DND-41 (cell line): ENCODE measurements at regions not wholly inside any gene's neighbourhood (a gene's known extent, or its start where the extent isn't known, plus 50 kb on each side); places are given as distances from the start of the nearest gene placed in this dataset.

ENCODE experiments used
- ATAC-seq: fragments of 200-7000 bp; cut with Tn5 transposase; 3 replicates; pipeline ENCODE4 v1.9.1; 2021; ENCODE audit warnings: low read depth; ENCODE audit not compliant: insufficient read depth
- DNase-seq: peaks from one replicate; pipeline ENCODE4 v3.0.0-alpha.2; 2020
- H2AFZ ChIP-seq: 2 replicates; pipeline ENCODE4 v1.6.0; 2012; ENCODE audit warnings: low read depth, low read length
- H3K27ac ChIP-seq: 2 replicates; pipeline ENCODE4 v1.5.1; 2012; ENCODE audit warnings: low read length, inconsistent platforms
- H3K27me3 ChIP-seq: fragments of 200-600 bp; sonication (generic); 2 replicates; pipeline ENCODE4 v1.6.0; 2012; ENCODE audit warnings: low read length, mild to moderate bottlenecking, inconsistent platforms; ENCODE audit not compliant: insufficient read depth, poor library complexity
- H3K36me3 ChIP-seq: 2 replicates; pipeline ENCODE4 v1.5.1; 2012; ENCODE audit warnings: low read length, inconsistent platforms; ENCODE audit not compliant: insufficient read depth
- H3K4me1 ChIP-seq: 2 replicates; pipeline ENCODE4 v1.5.1; 2012; ENCODE audit warnings: mild to moderate bottlenecking, low read length; ENCODE audit not compliant: insufficient read depth
- H3K4me2 ChIP-seq: 2 replicates; pipeline ENCODE4 v1.6.0; 2012; ENCODE audit warnings: mild to moderate bottlenecking, moderate library complexity, low read length, inconsistent platforms; ENCODE audit not compliant: insufficient read depth
- H3K4me3 ChIP-seq, 2 experiments: fragments of 200-600 bp in 1 of 2; shearing (Covaris generic) in 1 of 2; 2 replicates each; pipeline ENCODE4 v1.5.1; 2012 to 2016; ENCODE audit warnings: inconsistent platforms in 2 of 2, low read length in 2 of 2, mild to moderate bottlenecking in 2 of 2, low read depth in 1 of 2, moderate library complexity in 1 of 2
- H3K79me2 ChIP-seq: 2 replicates; pipeline ENCODE4 v1.6.0; 2012; ENCODE audit warnings: low read length, inconsistent platforms; ENCODE audit not compliant: insufficient read depth
- H3K9ac ChIP-seq: 2 replicates; pipeline ENCODE4 v1.6.0; 2012; ENCODE audit warnings: low read depth, mild to moderate bottlenecking, inconsistent platforms, low read length, moderate library complexity
- H3K9me3 ChIP-seq: 2 replicates; pipeline ENCODE4 v1.5.1; 2012; ENCODE audit warnings: low read length, moderate library complexity, mild to moderate bottlenecking, inconsistent platforms; ENCODE audit not compliant: insufficient read depth, severe bottlenecking
- H4K20me1 ChIP-seq: 2 replicates; pipeline ENCODE4 v1.6.0; 2012; ENCODE audit warnings: low read length; ENCODE audit not compliant: insufficient read depth
- CTCF ChIP-seq: IDR thresholded peaks from 2 replicates; pipeline ENCODE4 v1.5.1; 2012; ENCODE audit warnings: borderline replicate concordance, low read length, moderate library complexity, mild to moderate bottlenecking; ENCODE audit not compliant: poor library complexity, severe bottlenecking; ENCODE audit errors: extremely low read depth
- EZH2 ChIP-seq: IDR thresholded peaks from 3 replicates; pipeline ENCODE4 v1.6.1; 2012; ENCODE audit warnings: borderline replicate concordance, low read depth, mild to moderate bottlenecking, moderate library complexity, low read length, inconsistent platforms; ENCODE audit not compliant: severe bottlenecking

GRCh38 chr5:168177831-168178450 lies 113.5 kb upstream of the WWC1 start:
- DNase-seq (no peak), ATAC-seq (no peak)
- Histone ChIP-seq H3K4me1 (no peaks in the 10 kb centered on the region), H3K4me2 (no peak overlapping the region), H3K27me3 (no peaks in the 10 kb centered on the region), H3K4me3 (no peak overlapping the region), H3K27ac (no peak overlapping the region), H4K20me1 (no peaks in the 10 kb centered on the region), H3K36me3 (no peaks in the 10 kb centered on the region), H2AFZ (no peak overlapping the region), H3K9ac (no peak overlapping the region), H3K79me2 (no peaks in the 10 kb centered on the region), H3K9me3 (no peaks in the 10 kb centered on the region)
- TF ChIP-seq EZH2: no peak
- TF ChIP-seq CTCF: no peak

GRCh38 chr5:168179192-168179593 lies 112.3 kb upstream of the WWC1 start:
- Histone ChIP-seq H3K4me3 (no peak overlapping the region), H2AFZ (no peak overlapping the region), H3K27ac (no peak overlapping the region), H3K4me2 (no peak overlapping the region), H4K20me1 (no peaks in the 10 kb centered on the region), H3K9me3 (no peaks in the 10 kb centered on the region), H3K27me3 (no peaks in the 10 kb centered on the region), H3K36me3 (no peaks in the 10 kb centered on the region), H3K4me1 (no peaks in the 10 kb centered on the region), H3K9ac (no peak overlapping the region), H3K79me2 (no peaks in the 10 kb centered on the region)
- ATAC-seq: no peak
- TF ChIP-seq CTCF (no peak), EZH2 (no peak)
- DNase-seq: no peak

- Histone ChIP-seq H3K9me3 (no peaks in the 10 kb centered on the region), H4K20me1 (no peaks in the 10 kb centered on the region), H3K9ac (no peak overlapping the region), H3K27me3 (no peaks in the 10 kb centered on the region), H2AFZ (no peak overlapping the region), H3K36me3 (no peaks in the 10 kb centered on the region), H3K4me3 (no peak overlapping the region), H3K4me2 (no peak overlapping the region), H3K4me1 (no peaks in the 10 kb centered on the region), H3K79me2 (no peaks in the 10 kb centered on the region), H3K27ac (no peak overlapping the region)
- DNase-seq (no peak), ATAC-seq (no peak)
- TF ChIP-seq EZH2 (no peak), CTCF (no peak)
Observed at GRCh38 chr5:168182269-168182668, 109.2 kb upstream of the WWC1 start.

GRCh38 chr5:168184103-168184502 lies 107.3 kb upstream of the WWC1 start:
- Histone ChIP-seq H3K9me3 (no peaks in the 10 kb centered on the region), H3K27me3 (no peaks in the 10 kb centered on the region), H3K36me3 (no peaks in the 10 kb centered on the region), H3K4me1 (no peaks in the 10 kb centered on the region), H3K9ac (no peak overlapping the region), H3K27ac (no peak overlapping the region), H4K20me1 (no peaks in the 10 kb centered on the region), H3K4me3 (no peak overlapping the region), H3K79me2 (no peaks in the 10 kb centered on the region), H2AFZ (no peak overlapping the region), H3K4me2 (no peak overlapping the region)
- DNase-seq: no peak
- no peak for ATAC-seq
- TF ChIP-seq CTCF (no peak), EZH2 (no peak)
